Urinary bladder (tissue), 3 donors: ENCODE measurements at regions not wholly inside any gene's neighbourhood (a gene's known extent, or its start where the extent isn't known, plus 50 kb on each side); places are given as distances from the start of the nearest gene placed in this dataset.
A peak's percentile ranks its signal among the peaks of the same experiment; 100 is the strongest.
"Not testable (repeated sequence)": the region's sequence is repeated elsewhere in the genome, so short reads cannot be mapped to it uniquely, and the experiment has no call there.

Experiments
- DNase-seq: peaks from one replicate; pipeline ENCODE4 v3.0.0-alpha.2; 2015; ENCODE audit errors: extremely low spot score
- H3K27ac ChIP-seq: one replicate; pipeline ENCODE4 v1.5.1; 2013; ENCODE audit warnings: low read depth, mild to moderate bottlenecking, moderate library complexity
- H3K36me3 ChIP-seq: one replicate; pipeline ENCODE4 v1.6.1; 2013; ENCODE audit warnings: mild to moderate bottlenecking, moderate library complexity; ENCODE audit not compliant: insufficient read depth
- H3K4me1 ChIP-seq: one replicate; pipeline ENCODE4 v1.6.1; 2013; ENCODE audit warnings: mild to moderate bottlenecking, moderate library complexity; ENCODE audit not compliant: insufficient read depth
- H3K4me3 ChIP-seq: one replicate; pipeline ENCODE4 v1.5.1; 2013; ENCODE audit warnings: low read depth, low read length
- WGBS: extraction: QIAGEN DNeasy Blood & Tissue Kit; methylation state at CpG from one replicate; pipeline ENCODE4 v1.1.7; 2013; 5-methylcytosine and 5-hydroxymethylcytosine counted together
- donor health status: healthy with polysubstance abuse.
- donor health status: healthy.

- H3K27ac ChIP-seq = no peak overlapping the region
- DNase-seq = no peak
- 75% methylated on average over 3 of the region's 3 CpGs for WGBS
- peak overlapping the region; percentile 41 for H3K4me3 ChIP-seq
- no peaks in the 10 kb centered on the region for H3K36me3 ChIP-seq
- H3K4me1 ChIP-seq = no peaks in the 10 kb centered on the region
Observed at GRCh38 chr22:46026899-46027210, 49.9 kb upstream of the WNT7B start.

GRCh38 chr22:46027211-46028105 lies 50.5 kb upstream of the WNT7B start:
- 10% methylated on average over 89 of the region's 89 CpGs for WGBS
- no peak overlapping the region for H3K27ac ChIP-seq
- H3K36me3 ChIP-seq = no peaks in the 10 kb centered on the region
- DNase-seq = no peak
- no peaks in the 10 kb centered on the region for H3K4me1 ChIP-seq
- peak overlapping the region; percentile 41 for H3K4me3 ChIP-seq

- H3K27ac ChIP-seq = no peak overlapping the region
- no peak for DNase-seq
- H3K4me3 ChIP-seq = no peak overlapping the region
- no peaks in the 10 kb centered on the region for H3K36me3 ChIP-seq
- H3K4me1 ChIP-seq = no peaks in the 10 kb centered on the region
- 93% methylated on average over 16 of the region's 16 CpGs for WGBS
Observed at GRCh38 chr22:46028106-46028991, 51.4 kb upstream of the WNT7B start.

GRCh38 chr22:46029036-46029435 lies 52.1 kb upstream of the WNT7B start:
- H3K27ac ChIP-seq = no peak overlapping the region
- no peaks in the 10 kb centered on the region for H3K4me1 ChIP-seq
- no peak overlapping the region for H3K4me3 ChIP-seq
- H3K36me3 ChIP-seq = no peaks in the 10 kb centered on the region
- WGBS = 94% methylated on average over 8 of the region's 8 CpGs
- DNase-seq = no peak

GRCh38 chr22:46029574-46030200 lies 52.7 kb upstream of the WNT7B start:
- WGBS = 86% methylated on average over 6 of the region's 6 CpGs
- no peaks in the 10 kb centered on the region for H3K4me1 ChIP-seq
- H3K27ac ChIP-seq = no peak overlapping the region
- DNase-seq = no peak
- H3K4me3 ChIP-seq = no peak overlapping the region
- no peaks in the 10 kb centered on the region for H3K36me3 ChIP-seq

- DNase-seq = no peak
- WGBS = 88% methylated on average over 11 of the region's 11 CpGs
Observed at GRCh38 chr22:46030231-46030880, 53.4 kb upstream of the WNT7B start.

GRCh38 chr22:46031066-46031465 lies 54.1 kb upstream of the WNT7B start:
- no peak overlapping the region for H3K27ac ChIP-seq
- no peak overlapping the region for H3K4me3 ChIP-seq
- no peak for DNase-seq
- H3K36me3 ChIP-seq = no peaks in the 10 kb centered on the region
- H3K4me1 ChIP-seq = no peaks in the 10 kb centered on the region
- WGBS = 94% methylated on average over 13 of the region's 13 CpGs

More at GRCh38 chr22:46030231-46030880, 53.4 kb upstream of the WNT7B start:
- Histone ChIP-seq H3K36me3 (no peaks in the 10 kb centered on the region), H3K4me1 (no peaks in the 10 kb centered on the region), H3K27ac (no peak overlapping the region), H3K4me3 (no peak overlapping the region)

- Histone ChIP-seq H3K27ac (no peak overlapping the region), H3K4me1 (no peaks in the 10 kb centered on the region), H3K4me3 (no peak overlapping the region), H3K36me3 (no peaks in the 10 kb centered on the region)
- 93% methylated on average over 2 of the region's 2 CpGs for WGBS
- no peak for DNase-seq
Observed at GRCh38 chr22:46031557-46031956, 54.6 kb upstream of the WNT7B start.

GRCh38 chr22:46031965-46032851 lies 55.2 kb upstream of the WNT7B start:
- H3K36me3 ChIP-seq = no peaks in the 10 kb centered on the region
- H3K27ac ChIP-seq = no peak overlapping the region
- no peak for DNase-seq
- WGBS = 68% methylated on average over 13 of the region's 13 CpGs
- H3K4me1 ChIP-seq = no peaks in the 10 kb centered on the region
- H3K4me3 ChIP-seq = no peak overlapping the region

GRCh38 chr22:46033256-46034200 lies 56.6 kb upstream of the WNT7B start:
- no peak overlapping the region for H3K27ac ChIP-seq
- no peak overlapping the region for H3K4me3 ChIP-seq
- WGBS = 92% methylated on average over 11 of the region's 11 CpGs
- no peak for DNase-seq
- no peaks in the 10 kb centered on the region for H3K4me1 ChIP-seq
- no peaks in the 10 kb centered on the region for H3K36me3 ChIP-seq

- 93% methylated on average over 5 of the region's 5 CpGs for WGBS
- H3K27ac ChIP-seq, H3K36me3 ChIP-seq, H3K4me3 ChIP-seq, DNase-seq, H3K4me1 ChIP-seq: not testable (repeated sequence)
Observed at GRCh38 chr22:46034480-46034879, 57.5 kb upstream of the WNT7B start.

GRCh38 chr22:46035380-46035741 lies 58.4 kb upstream of the WNT7B start:
- no peak for DNase-seq
- Histone ChIP-seq H3K27ac (no peak overlapping the region), H3K36me3 (no peaks in the 10 kb centered on the region), H3K4me1 (no peaks in the 10 kb centered on the region), H3K4me3 (no peak overlapping the region)
- WGBS = 2% methylated on average over 16 of the region's 16 CpGs
